GM18499 (cell line): ENCODE measurements at regions not wholly inside any gene's neighbourhood (a gene's known extent, or its start where the extent isn't known, plus 50 kb on each side); places are given as distances from the start of the nearest gene placed in this dataset.
"Not testable (repeated sequence)": the region's sequence is repeated elsewhere in the genome, so short reads cannot be mapped to it uniquely, and the experiment has no call there.

ENCODE experiments used
- ATAC-seq: cut with Tn5 transposase; IDR thresholded peaks from one replicate; pipeline ENCODE4 v1.9.1; 2021; ENCODE audit warnings: moderate number of reproducible peaks; ENCODE audit not compliant: insufficient read depth, unreplicated experiment

DNA sequence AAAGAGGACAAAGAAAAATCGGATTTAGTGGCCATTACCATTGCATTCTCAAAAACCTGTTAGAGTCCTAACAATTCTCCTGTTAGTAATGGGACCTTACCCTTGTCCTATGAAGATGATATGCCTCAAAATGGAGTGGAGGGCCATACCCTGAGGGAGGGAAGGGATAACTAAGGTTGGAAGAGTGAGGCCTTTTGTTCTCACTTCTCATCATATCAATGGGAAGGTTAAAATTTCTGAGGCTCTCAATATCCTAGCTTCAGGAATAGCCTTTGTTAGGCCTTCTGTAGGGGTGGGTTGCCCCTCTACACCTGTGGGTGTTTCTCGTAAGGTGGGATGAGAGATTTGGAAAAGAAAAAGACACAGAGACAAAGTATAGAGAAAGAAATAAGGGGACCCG lies 109.4 kb upstream of the SGIP1 start:
- ATAC-seq = not testable (repeated sequence)

DNA sequence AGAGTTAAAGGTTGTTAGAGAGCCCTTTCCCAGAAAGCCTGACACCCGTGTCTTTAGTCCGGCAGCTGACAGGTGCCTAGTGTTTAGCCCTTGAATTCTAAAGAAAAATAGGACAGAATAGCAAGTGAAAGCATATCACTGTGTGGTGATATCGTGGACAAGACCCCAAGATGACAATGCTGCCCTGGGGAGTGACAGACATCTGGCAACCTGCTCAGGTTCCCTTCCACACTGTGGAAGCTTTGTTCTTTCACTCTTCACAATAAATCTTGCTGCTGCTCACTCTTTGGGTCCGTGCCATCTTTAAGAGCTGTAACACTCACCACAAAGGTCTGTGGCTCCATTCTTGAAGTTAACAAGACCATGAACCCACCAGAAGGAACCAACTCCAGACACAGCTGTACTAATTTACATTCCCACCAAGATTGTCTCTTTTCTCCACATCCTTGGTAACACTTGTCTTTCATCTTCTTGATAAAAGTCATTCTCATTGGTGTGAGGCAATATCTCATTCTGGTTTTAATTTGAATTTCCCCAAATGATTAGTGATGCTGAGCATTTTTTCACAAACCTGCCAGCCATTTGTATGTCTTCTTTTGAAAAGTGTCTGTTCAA lies 107.6 kb upstream of the SGIP1 start:
- no peak for ATAC-seq

DNA sequence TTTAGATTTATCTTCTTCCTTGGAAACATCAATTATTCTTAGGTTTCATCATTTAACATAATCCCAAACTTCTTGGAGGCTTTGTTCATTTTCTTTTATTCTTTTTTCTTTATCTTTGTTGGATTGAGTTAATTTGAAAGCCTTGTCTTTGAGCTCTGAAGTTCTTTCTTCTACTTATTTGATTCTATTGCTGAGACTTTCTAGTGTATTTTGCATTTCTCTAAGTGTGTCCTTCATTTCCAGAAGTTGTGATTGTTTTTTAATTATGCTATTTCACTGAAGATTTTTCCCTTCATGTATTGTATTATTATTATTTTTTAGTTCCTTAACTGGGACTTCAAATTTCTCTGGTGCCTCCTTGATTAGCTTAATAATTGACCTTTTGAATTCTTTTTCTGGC lies 103.1 kb upstream of the SGIP1 start:
- not testable (repeated sequence) for ATAC-seq

DNA sequence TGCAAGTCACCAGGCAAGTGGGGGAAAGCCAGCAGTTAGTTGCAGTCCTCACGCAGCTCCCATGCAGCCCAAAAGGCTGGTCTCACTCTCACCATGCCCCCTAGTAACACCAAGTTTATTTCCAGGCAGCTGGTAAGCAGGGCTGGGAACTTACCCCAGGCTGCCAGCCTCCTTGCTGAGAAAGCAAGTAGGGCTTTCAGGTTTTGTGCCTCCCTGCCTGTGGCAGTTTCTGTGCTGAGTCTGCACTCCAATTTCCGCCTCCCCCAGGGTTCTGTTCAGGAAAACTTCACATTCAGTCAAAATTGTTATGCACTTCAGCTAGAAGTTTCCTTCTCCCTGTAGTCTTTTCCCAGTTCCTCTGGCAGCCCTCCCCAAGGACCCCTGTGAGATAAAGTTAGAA lies 102.0 kb upstream of the SGIP1 start:
- no peak for ATAC-seq

DNA sequence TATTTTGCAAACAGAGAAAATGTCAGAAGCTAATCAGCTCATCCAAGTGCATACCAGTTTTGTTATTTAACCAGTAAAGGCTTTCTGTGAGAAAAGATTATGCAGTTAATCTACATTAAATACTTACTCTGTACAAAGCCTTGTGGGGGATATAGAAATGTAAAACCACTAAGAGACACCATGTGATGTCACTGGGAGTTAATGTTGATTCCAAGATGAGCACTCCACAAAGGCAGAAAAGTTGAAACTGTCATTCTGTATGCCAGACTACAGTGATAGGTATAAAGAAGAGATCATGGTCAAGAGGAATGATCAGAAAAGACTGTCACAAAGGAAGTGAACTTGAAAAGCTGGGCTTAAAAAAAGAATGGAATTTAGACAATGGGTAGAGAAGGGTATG lies 100.3 kb upstream of the SGIP1 start:
- ATAC-seq = no peak

DNA sequence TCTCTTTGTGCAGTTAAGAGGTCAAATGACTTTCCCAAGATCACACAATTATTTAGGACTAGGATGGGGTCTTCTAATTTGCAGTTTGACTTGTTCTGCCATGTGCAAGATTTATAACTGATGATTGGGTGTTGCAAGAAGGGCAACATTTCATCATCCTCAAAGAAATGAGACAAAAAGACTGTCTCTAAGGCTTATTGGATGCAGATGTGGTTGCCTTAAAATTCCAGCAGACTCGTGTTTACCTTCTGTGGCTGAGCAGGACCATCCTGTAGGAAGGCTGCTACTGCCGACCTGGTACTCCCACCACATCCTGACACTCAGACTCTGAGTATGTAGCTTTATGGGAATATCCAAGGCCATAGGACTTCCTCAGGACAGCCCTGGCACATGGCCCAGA lies 99.9 kb upstream of the SGIP1 start:
- no peak for ATAC-seq

DNA sequence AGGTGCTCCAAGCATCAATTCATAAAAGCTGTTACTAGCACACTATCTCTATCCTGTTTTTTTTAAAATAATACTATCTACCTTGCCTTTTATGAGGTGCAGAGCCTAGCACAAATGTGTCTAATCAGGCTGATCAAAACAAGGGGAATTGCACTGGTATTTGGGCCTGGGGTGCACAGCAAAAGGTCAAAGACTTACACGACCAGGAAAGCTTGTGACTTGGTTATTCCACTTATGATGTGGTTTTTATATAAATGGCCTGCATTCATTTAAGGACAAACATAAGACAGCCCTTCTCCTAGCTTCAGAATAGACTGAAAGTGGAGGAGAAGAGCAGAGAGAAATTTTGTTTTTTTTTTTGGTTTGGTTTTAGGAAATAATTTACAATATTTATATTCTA lies 98.4 kb upstream of the SGIP1 start:
- no peak for ATAC-seq

DNA sequence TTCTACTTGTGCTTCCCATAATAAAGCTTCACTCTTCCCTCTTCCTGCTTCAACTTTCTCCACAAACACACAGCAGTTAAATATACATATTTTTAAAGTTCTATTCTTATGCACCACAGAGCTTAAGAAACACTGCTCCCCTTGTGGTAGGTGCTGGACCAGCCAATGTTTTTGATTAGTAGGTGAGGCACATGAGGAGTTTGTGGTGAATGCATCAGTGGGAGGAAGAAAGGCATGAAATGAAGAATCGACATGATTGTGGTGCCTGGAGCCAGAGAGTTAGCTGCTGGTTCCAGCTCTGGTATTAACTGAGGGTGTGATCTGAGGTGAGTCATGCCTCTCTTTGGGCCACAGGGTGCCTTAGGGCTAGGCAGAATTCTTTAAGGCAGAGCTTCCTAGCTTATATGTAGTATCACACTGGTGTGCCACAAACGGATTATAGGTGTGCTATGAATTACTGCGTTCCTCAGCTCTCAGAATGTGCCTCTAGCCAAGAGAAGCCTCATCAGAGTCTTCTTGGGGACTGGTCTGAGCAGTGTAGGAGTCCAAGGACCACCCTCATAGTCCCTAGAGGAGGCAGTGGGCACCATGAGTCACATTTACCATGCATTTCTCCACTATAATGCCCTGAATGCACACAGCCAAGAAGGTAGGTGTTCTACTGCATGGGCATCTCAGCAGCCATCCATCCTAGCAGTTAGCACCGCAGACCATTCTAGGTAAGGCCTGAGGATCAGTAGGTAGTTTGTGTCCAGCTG lies 97.4 kb upstream of the SGIP1 start:
- ATAC-seq = no peak

DNA sequence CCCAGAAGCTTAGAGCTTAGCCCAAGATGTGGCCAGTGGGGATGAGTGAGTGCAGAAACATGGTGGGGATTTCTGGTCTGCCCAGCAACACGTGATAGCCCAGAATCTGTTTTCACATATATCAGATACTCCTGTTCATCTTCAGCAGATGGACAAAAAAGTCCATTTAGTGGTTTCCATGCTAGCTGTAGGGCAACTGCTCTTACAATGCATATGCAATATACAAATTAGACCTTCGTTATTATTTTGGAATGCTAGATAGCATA lies 96.9 kb upstream of the SGIP1 start:
- ATAC-seq = no peak

DNA sequence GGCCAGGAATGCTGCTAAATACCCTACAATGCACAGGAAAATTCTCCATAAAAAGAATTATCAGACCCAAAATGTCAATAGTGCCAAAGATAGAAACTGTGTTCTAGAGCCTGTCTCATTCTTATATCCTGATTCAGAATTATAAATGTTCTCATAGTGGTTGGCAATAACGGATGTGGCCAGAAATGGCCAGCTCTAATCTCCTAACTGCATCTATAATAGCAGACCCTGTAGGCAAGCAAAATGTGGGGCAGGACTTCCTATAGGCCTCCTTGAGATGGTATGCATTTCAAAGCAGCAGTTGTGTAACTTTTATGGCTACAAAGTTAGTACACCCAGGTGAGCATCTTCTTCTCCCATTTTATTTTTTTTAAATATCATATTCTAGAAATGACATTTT lies 95.9 kb upstream of the SGIP1 start:
- no peak for ATAC-seq

DNA sequence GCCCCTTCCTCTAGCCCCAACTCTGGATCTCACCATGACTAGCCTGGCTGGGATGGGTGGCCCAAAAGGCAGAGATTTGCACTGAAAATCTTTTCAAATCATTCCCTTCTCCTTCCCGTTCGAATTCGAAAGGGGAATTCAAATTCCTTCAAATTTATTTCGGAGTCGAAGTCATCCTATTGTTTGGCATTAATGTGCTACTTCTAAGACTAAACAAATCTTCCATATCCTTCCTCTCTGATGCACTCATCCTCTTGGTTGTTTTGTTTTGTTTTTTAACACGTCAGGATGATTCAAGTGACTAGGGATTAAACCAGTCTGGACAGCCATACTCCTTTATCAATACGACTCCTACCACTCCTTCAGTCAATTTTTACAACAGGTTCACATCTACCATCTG lies 95.5 kb upstream of the SGIP1 start:
- ATAC-seq = no peak

DNA sequence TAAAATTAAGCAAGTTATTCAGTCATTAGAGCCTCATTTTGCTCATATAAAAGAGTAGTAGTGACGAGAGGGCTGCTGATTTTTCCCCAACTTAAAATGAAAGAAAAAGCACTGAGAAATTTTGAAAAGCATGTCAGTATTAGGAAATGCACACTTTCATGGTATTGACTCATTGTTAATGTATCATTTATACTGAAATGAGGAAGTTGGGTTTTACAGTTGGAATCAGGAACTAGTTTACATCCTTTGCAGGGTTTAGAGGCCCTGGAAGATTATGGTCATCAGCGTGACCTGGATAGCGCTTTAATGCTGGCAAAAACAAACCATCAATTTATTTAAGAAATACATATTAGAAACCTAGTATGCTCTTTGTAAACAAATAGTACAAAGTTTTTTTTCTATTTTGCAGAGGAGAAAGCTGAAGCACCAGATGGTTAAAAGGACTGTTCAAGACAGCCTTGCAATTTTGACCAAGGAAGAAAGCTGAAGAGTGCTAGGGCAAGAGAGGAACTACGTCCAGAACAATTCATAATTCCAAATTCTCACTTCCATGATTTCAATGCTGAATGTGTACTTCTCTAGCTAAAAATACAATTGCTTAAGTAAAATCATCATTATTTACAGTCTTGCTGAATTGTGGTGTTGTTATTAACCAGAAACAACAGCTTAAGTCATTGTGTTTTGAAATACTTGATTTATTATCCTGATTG lies 94.8 kb upstream of the SGIP1 start:
- ATAC-seq = peak; percentile 65

DNA sequence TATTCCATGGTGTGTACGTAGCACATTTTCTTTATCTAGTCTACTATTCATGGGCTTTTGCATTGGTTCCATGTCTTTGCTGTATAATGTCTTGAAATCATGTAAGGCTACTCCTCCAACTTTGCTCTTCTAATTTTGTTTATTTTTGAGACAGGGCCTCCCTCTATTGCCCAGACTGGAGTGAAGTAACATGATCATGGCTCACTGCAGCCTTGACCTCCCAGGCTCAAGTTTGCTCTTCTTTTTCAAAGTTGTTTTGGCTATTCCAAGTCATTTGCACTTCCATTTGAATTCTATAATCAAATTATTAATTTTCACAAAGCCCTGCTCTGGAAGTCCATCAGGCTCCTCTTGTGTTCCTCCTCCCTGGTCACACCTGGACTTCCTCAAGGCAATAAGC lies 90.2 kb upstream of the SGIP1 start:
- no peak for ATAC-seq

DNA sequence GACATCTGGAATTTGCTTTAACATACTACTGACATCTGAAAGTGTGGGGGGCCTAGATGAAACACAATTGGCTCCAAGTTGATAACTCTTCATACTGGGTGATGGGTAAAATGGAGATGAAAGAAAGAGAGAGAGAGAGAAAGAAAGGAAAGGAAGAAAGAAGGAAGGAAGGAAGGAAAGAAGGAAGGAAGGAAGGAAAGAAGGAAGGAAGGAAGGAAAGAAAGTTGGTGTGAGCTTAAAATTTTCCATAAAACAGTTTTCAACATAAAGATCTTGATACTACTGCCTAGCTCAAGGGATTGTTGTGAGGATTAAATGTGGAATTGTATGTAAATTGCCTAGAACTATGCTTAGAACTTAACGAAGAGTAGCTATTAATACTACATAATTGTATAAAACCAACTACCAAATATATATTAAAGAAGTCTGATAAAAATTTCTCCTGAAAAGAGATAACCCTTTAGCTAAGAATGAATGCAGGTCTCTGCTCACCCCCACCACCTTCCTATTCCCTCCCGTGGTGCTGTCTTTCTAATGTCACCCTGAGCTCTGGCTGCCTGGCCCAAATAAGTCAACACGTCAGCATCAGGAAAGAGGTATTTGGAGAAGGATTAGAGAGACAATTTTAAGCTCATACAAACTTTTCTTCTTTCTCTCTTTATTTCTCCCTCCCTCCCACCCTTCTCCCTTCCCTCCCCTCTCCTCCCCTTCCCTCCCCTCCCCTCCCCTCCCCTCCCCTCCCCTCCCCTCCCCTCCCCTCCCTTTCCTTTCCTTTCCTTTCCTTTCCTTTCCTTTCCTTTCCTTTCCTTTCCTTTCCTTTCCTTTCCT lies 89.3 kb upstream of the SGIP1 start:
- no peak for ATAC-seq

DNA sequence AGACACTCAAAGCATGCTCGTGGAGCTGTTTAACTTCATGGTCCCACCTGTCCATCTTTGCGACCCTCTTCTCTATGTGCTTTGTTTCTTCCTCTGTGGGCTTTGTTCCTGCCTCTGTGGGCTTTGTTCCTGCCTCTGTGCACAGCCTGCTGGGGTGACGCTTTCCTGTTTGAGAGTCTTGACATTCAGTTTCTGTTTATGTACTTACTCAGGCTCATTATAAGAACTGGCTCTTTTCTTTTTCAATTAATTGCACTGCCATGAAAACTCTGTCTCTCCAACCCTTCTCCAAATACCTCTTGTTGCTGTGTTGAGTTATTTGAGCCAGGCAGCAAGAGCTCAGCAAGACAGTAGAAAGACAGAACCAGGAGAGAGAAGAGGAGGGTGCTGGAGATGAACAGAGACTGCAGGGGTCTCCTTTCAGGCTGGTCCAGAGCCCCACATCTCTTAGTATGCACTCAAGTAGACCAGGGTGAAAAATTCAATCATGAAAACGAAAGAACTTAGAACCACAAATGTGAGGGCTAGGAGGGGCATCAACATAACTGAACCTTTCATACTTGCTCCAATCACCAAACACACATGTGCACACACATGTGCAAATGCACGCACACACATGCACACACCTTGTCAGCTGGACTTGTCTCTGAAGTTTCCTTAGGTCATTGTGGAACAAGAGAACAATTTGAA lies 88.3 kb upstream of the SGIP1 start:
- ATAC-seq = peak; percentile 75

DNA sequence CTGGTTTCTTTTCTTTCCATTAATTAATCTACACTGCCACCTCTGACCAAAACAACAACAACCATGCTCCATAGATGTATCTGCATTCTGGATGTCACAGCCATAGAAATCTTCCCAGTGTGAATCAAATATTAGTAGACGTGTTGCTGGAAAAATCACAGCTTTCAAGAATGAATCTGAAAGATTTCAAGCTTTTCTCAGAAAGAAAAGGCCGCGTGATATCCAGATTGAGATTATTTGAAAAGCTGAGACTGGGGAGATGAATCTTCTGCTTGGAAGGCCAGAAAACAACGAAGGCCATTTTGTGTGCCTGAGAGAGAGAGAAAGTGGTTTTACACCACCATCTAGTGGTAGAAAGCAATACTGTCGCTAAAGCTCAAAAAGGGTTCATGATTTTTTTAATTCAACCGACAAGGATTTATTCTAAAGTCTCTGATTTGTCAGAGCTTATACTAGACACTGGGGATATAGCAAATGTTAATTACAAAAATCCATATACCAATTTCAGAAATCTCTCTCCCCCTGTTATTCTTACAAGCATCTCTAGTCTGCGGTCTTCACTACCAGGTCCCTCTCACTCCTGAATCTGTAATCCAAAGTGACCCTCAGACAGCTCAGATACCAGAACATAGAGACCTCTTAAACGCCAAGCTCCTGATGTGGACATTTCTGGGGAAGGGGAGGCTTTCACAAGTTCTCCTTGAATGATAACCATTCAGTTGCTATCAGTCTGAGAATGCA lies 87.5 kb upstream of the SGIP1 start:
- ATAC-seq = peak; percentile 43

DNA sequence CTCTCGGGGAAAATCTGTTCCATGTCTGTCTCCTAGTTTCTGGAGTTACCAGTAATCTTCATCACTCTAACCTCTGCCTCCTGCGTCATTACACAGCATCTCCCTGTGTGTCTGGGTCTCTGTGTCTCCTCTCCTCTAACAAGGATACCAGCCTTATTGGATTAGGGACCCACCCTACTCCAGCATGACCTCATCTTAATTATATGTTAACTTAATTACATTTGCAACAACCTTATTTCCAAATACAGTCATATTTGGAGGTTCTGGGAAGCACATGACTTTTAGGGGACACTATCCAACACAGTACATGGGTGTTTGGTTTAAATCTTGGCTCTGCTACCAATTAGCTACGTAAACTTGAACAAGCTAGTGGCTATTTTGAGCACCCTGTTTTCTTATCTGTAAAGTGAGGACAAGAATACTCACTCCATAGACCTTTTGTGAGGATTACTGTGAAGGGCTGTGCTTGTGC lies 83.9 kb upstream of the SGIP1 start:
- no peak for ATAC-seq

DNA sequence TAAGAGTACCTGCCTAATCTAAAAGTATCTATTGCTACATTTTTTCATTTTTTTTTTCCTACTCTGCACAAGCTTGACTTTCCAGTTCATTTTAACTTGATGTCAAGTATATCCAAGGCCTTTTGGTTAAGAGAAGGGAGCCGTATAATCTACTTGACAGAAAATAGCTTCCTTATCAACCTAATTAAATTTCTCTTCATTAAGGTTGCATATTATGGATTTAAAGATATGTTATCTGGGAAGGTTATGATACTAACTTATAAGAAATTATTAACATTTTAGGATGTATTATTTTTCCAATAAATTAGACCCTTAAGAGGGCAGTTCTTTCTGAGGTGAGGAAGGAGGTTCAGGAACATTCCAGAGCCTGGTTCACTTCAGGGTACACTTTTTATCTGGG lies 83.1 kb upstream of the SGIP1 start:
- no peak for ATAC-seq

DNA sequence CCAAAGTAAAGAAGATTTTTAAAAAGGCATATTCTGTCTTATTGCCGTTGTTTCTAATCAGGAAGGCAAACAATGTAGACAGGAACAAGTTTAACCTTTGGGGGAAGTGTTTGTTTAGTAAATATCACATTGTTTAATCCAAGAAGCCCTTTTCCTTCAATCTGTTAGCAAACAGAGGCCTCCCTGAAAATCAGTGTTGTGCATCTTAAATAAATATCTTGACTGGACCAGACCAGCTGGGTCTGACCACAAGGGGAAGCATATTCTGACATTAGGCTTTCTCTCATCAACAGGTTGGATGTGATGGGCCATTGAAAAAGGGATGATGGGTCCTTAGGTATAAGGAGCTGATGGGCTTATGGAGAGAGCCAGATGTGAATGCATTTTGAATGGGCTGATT lies 81.8 kb upstream of the SGIP1 start:
- no peak for ATAC-seq

DNA sequence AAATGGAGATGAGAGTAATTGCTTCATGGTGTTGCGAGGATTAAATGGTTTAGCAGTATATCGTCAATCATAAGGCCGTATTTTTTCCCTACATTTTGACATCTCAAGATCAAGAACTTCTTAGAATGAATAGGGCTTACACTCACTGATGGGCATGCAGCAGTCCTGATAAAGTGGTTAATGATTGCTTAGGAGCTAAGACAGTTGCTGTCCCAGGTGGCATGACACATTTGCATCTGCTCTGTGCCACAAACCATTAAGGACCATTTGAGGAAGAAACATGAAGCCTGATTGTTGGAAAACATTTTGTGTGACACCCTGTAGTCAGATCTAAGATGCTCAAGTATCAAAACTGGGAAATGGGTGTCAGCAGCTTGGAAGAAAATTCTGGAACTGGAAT lies 81.0 kb upstream of the SGIP1 start:
- ATAC-seq = no peak
